Type B pancreatic cell (in vitro differentiated cells): ENCODE measurements at regions not wholly inside any gene's neighbourhood (a gene's known extent, or its start where the extent isn't known, plus 50 kb on each side); places are given as distances from the start of the nearest gene placed in this dataset.

Experiments used
- DNase-seq: peaks from one replicate; pipeline ENCODE4 v3.0.0; 2021; ENCODE audit warnings: mixed read lengths; ENCODE audit not compliant: unreplicated experiment; ENCODE audit errors: extremely low spot score
- H3K27ac Mint-ChIP-seq: 2 replicates; pipeline ENCODE4 v1.8.0; 2021; ENCODE audit warnings: mild to moderate bottlenecking, mixed read lengths
- H3K27me3 Mint-ChIP-seq: 2 replicates; pipeline ENCODE4 v1.8.0; 2021; ENCODE audit warnings: mixed read lengths
- H3K36me3 Mint-ChIP-seq: 2 replicates; pipeline ENCODE4 v1.8.0; 2021; ENCODE audit warnings: mixed read lengths
- H3K4me1 Mint-ChIP-seq: one replicate; pipeline ENCODE4 v1.8.0; 2021; ENCODE audit warnings: mixed read lengths; ENCODE audit not compliant: unreplicated experiment
- H3K4me3 Mint-ChIP-seq: 2 replicates; pipeline ENCODE4 v1.8.0; 2021; ENCODE audit warnings: mild to moderate bottlenecking, mixed read lengths
- H3K9me3 Mint-ChIP-seq: 2 replicates; pipeline ENCODE4 v1.8.0; 2021; ENCODE audit warnings: mixed read lengths
- TF ChIP-seq, protein P1 (sequence below): fragments of 200-600 bp; sonication (generic); conservative IDR thresholded peaks from 2 replicates; pipeline ENCODE4 v1.5.0; 2021; ENCODE audit warnings: antibody characterized with exemption, mild to moderate bottlenecking

DNA sequence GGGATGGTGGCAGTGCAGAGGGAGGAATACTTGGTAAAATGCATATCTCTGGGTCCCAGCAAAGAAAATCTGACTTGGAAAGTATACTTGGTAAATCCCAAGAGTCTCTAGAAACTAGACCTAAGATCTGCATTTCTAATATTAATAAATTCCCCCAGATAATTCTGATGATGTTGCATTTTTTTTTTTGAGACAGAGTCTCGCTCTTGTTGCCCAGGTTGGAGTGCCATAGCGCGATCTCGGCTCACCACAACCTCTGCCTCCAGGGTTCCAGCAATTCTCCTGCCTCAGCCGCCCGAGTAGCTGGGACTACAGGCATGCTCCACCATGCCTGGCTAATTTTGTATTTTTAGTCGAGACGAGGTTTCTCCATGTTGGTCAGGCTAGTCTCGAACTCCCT lies 97.9 kb upstream of the ANK3 start:
- H3K4me3 Mint-ChIP-seq = no peak overlapping the region
- H3K27me3 Mint-ChIP-seq = no peaks in the 10 kb centered on the region
- peaks cover 6% of the 10 kb centered on the region for H3K9me3 Mint-ChIP-seq
- TF ChIP-seq, protein P1, sequence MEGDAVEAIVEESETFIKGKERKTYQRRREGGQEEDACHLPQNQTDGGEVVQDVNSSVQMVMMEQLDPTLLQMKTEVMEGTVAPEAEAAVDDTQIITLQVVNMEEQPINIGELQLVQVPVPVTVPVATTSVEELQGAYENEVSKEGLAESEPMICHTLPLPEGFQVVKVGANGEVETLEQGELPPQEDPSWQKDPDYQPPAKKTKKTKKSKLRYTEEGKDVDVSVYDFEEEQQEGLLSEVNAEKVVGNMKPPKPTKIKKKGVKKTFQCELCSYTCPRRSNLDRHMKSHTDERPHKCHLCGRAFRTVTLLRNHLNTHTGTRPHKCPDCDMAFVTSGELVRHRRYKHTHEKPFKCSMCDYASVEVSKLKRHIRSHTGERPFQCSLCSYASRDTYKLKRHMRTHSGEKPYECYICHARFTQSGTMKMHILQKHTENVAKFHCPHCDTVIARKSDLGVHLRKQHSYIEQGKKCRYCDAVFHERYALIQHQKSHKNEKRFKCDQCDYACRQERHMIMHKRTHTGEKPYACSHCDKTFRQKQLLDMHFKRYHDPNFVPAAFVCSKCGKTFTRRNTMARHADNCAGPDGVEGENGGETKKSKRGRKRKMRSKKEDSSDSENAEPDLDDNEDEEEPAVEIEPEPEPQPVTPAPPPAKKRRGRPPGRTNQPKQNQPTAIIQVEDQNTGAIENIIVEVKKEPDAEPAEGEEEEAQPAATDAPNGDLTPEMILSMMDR = no peak
- H3K36me3 Mint-ChIP-seq = no peaks in the 10 kb centered on the region
- H3K27ac Mint-ChIP-seq = no peak overlapping the region
- DNase-seq = no peak
- no peaks in the 10 kb centered on the region for H3K4me1 Mint-ChIP-seq

DNA sequence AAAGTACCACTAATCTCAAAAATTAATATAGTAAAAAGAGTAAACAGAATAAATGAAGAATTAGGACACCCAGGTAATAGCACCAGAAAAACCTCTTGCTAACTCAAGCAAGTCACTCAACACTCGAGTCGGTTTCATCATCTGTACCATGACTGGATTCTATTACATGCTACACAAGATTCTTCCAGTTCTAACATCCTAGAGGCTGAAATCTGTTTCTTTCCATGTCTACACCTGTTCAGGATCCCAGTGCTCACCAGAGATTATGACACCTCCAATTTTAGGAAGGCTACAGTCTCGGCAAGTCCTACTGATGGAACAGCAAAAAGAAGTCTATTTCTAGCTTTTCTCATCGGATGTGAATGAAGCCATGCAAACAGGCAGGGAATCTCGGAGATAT lies 95.3 kb upstream of the ANK3 start:
- H3K9me3 Mint-ChIP-seq = peaks cover 8% of the 10 kb centered on the region
- no peak for DNase-seq
- no peak overlapping the region for H3K27ac Mint-ChIP-seq
- H3K27me3 Mint-ChIP-seq = no peaks in the 10 kb centered on the region
- TF ChIP-seq, protein P1 = no peak
- H3K4me3 Mint-ChIP-seq = no peak overlapping the region
- no peaks in the 10 kb centered on the region for H3K36me3 Mint-ChIP-seq
- peaks cover 16% of the 10 kb centered on the region for H3K4me1 Mint-ChIP-seq

DNA sequence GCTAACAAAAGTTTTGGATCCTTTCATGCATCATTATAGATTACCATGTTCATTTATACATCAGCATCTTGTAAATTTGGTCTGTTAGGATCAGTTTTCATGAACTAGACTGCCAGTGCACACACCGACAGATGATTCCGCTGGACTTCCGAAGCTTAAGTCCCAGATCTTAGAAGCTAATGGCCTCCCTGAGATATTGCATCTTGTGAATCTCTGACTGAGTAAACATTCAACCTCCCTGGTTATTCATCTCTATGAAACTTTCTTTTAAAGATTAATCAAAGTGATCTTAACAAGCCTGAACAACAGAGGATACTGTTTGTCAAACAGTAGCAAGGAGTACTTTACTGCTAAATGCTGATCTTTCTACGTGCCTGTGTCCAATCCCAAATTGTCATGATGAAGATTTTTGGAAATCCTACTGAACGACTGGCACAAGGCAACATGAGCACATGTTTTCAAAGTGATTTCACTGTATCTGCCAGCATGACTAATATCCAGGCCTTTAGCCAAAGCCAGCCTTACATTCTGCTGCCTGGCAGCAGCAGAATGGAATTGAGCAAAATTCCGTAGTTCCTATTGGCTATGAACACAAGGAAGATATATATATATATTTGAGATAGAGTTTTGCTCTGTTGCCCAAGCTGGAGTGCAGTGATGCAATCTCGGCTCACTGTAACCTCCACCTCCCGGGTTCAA lies 91.3 kb upstream of the ANK3 start:
- H3K27me3 Mint-ChIP-seq = no peaks in the 10 kb centered on the region
- no peak for DNase-seq
- H3K9me3 Mint-ChIP-seq = peaks cover 11% of the 10 kb centered on the region
- H3K36me3 Mint-ChIP-seq = no peaks in the 10 kb centered on the region
- no peak overlapping the region for H3K4me3 Mint-ChIP-seq
- TF ChIP-seq, protein P1 = no peak
- H3K4me1 Mint-ChIP-seq = peaks cover 18% of the 10 kb centered on the region
- H3K27ac Mint-ChIP-seq = no peak overlapping the region

DNA sequence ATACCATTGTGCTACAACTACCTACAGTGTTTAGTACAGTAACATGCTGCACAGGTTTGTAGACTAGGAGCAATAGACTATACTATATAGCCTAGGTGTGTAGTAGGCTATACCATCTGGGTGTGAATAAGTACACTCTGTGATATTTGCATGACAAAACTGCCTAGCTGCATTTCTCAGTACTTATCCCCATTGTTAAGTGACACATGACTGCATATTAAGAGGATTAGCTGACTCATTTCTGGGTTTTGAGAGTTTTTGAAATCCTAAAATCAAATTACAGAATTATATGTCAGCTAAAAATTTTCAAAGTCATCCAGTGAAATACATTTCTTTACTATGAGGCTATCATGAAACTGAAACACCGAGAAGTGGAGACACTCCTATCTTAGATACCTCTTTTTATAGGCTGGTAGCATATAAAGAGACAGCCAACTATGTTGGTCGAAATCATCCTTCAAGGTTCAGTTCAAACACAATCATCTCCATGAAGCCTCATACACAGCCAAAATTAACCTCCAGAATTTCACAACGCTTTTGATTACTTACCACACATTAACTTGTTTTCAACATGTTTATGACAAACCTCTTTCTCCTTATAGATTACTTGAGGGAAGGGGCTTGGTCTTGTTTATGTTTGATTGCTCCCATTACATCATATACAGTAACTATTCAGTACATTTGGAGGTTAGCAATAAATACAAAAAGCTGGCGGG lies 89.8 kb upstream of the ANK3 start:
- Mint-ChIP-seq H3K36me3 (no peaks in the 10 kb centered on the region), H3K27ac (no peak overlapping the region), H3K27me3 (no peaks in the 10 kb centered on the region), H3K4me3 (no peak overlapping the region), H3K4me1 (peaks cover 18% of the 10 kb centered on the region), H3K9me3 (peaks cover 11% of the 10 kb centered on the region)
- DNase-seq = no peak
- TF ChIP-seq, protein P1 = no peak

DNA sequence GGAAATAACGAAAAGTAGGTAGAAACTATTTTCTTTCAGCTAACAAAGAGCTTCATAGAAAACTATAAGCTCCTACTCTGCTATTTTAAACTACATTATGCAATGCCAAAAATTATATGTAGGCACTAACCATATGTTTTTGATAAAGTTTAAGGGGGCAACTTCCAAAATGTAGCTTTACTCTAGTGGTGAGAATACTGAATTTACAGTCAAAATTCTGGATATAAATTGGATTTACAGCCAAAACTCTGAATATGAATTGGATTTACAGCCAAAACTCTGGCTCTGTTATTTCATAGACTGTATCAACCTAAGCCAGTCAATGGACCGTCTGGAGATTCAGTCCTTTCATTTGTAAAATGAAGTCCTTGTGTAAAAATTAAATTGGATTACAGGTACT lies 86.8 kb upstream of the ANK3 start:
- Mint-ChIP-seq H3K4me1 (peaks cover 11% of the 10 kb centered on the region), H3K36me3 (peaks cover 4% of the 10 kb centered on the region), H3K9me3 (peaks cover 5% of the 10 kb centered on the region), H3K27ac (no peak overlapping the region), H3K27me3 (no peaks in the 10 kb centered on the region), H3K4me3 (no peak overlapping the region)
- DNase-seq = no peak
- TF ChIP-seq, protein P1 = no peak
